NCI-H226 (cell line): ENCODE measurements at regions not wholly inside any gene's neighbourhood (a gene's known extent, or its start where the extent isn't known, plus 50 kb on each side); places are given as distances from the start of the nearest gene placed in this dataset.

Experiments
- DNase-seq: peaks from one replicate; pipeline ENCODE4 v3.0.0-alpha.2; 2015

GRCh38 chrX:40267334-40268187 is 169.8 kb upstream of the BCOR start:
- no peak for DNase-seq

DNA sequence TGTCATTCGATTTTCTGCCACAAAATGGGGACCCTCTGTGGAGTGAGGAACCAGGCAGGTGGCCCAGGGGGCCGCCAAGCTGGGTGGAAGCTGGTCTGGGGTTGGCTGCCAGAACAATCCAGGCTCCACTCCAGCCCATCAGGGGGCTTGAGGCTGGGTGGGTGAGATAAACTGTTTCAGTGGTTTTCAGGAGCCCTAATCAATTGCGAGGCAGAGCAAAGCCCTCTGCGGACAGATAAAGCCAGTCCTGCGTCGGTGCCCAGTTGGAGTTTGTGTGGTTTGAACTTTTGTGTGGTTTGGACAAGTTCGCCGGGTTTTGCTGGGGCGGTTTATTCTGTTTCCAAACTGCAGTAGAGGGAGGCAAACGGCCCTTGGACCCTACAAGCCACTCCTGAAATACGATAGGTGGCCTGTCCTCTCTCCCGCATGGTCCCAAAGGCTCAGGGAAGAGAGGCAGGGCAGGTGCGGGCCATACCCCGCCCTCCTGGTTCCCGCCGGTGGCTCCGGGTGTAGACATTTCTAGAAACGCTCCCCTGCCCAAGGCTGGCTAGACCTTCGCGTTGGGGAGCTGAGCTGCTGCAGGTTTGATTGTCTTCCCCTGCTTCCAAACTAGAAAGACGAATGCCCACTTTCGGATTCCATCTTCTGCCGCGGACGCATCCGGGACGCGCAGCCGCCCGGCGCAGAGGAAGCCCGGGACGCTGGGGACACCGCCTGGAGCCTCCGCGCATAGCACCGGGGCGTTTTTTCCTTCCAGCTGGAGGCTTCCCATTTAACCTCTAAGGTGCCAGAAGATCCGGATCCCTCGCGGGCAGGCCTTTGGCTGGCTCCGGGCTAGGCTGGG is 169.0 kb upstream of the BCOR start:
- DNase-seq, result peak; percentile 40

GRCh38 chrX:40265936-40266335 is 168.2 kb upstream of the BCOR start:
- no peak for DNase-seq

DNA sequence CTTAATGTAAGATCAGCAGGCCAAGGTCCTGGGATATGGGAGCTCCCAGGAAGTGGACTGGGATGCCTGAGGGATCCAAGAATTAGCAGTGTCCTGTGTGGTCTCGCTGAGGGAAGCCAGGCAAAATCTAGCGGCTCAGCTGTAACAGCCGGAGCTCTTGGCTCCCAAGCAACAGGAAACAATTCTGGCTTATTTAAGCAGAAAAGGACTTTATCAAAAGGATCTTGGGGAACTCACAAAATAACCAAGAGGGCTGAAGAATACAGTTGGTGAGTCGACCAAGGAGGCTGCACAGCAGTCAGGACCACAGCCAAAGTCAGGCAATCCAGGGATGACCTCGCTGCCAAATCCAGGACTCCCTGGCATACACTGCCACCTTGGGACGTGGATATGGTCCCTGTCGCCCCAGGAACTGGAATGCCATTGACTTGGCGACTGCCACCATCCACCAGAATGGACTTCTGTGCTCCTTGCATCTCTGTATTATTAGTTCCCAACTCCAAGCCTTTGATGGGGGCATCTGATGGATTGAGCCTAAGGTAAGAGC is 165.3 kb upstream of the BCOR start:
- peak; percentile 18 for DNase-seq

- DNase-seq, result peak; percentile 67
Measured at GRCh38 chrX:40262157-40263013, 164.6 kb upstream of the BCOR start.

DNA sequence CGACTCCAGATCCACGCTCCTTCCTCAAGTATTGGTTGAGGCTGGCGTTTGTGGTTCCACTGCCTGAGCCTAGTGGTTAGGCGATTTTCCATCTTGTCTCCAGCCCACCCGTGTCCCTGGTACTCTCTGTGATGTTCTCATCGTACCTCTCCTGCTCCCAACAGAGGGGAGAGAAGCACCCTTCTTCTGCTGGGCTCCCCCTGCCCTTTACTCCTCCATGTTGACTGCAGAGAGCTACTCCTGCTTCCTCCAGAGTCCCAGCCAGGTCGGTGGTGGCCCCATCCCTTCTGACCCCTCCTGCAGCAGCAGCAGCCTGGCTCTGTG is 164.0 kb upstream of the BCOR start:
- no peak for DNase-seq

GRCh38 chrX:40260146-40260747 is 162.5 kb upstream of the BCOR start:
- DNase-seq, result no peak

DNA sequence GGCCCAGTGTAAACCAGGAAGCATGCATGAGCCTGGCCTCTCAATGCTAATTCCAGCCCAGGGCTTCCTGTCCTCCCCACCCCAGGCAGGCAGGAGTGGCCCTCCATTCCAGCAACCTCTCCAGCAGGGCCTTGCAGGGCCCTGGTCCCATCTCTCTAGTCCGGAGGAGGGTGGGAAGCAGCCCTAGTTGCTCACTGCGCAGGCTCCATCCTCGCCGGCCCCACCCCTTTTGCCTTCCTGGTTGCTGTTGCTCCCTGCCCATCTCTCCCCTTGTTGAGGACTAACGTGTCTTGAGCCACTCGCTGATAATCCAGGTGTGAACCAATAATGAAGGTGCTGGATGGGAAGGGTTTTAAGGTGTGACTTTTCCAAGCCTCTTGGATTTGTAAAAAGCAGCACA is 161.2 kb upstream of the BCOR start:
- DNase-seq, result no peak

GRCh38 chrX:40253771-40254170 is 156.0 kb upstream of the BCOR start:
- DNase-seq, result no peak

DNA sequence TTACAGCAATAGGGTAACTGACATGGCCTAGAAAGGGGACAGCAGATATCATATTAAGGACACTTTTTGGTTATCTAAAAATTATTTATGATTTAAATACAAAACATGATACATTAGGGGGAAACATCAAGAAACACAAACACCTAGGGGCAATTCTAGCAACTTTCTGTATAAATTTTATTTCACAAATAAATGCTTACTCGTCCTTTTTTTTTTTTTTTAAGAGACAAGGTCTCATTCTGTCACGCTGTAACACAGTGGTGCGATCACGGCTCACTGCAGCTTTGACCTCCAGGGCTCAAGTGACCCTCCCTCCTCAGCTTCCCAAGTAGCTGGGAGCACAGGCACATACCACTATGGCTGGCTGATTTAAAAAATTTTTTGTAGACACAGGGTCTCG is 151.8 kb upstream of the BCOR start:
- no peak for DNase-seq

GRCh38 chrX:40248822-40249221 is 151.1 kb upstream of the BCOR start:
- DNase-seq, result no peak

- no peak for DNase-seq
Measured at GRCh38 chrX:40247848-40248622, 150.3 kb upstream of the BCOR start.

DNA sequence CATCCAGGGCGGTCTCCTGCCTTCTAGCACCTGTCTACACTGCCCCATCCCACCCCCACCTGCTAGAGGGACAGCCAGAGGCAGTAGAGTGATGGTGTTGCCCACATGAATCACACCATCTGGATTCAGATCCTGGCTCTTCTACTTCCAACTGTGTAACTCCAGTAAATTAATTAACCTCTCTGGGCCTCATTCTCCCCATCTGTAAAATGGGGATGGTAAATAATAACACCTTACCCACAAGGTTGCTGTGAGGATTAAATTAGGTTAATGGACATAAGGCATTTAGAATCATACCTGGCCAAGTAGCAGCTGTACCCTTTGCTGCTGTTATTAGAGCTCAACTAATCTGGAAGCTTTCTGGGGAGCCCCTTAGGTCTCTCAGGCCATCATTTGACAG is 149.6 kb upstream of the BCOR start:
- DNase-seq, result no peak

DNA sequence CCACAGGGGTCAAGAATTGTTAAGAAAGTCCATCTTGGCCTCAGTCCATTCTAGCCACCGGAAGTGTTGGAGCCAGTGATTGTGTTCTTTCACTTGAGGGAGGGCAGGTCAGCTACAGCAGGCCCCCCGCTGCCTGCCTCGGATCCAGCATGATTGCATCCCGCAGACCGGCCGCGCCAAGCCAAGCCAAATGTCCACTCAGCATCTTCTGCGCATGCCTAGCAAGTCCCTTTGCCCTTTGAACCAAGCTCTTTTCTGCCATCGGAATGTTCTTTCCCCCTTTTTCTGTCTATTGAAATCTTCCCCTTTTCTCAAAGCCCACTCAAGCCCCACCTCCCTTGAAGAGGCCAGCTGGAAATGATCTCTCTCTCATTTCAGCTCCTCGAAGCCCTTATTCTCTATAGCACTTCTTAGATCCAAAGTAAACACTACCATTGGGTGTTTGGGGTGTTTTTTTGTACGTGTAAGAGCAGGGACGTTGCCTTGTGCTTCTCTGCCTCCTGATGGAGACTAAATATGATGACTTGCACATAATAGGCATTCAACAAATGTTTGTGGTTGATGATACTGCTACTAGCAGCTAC is 147.8 kb upstream of the BCOR start:
- no peak for DNase-seq

GRCh38 chrX:40244980-40245379 is 147.2 kb upstream of the BCOR start:
- DNase-seq, result no peak

DNA sequence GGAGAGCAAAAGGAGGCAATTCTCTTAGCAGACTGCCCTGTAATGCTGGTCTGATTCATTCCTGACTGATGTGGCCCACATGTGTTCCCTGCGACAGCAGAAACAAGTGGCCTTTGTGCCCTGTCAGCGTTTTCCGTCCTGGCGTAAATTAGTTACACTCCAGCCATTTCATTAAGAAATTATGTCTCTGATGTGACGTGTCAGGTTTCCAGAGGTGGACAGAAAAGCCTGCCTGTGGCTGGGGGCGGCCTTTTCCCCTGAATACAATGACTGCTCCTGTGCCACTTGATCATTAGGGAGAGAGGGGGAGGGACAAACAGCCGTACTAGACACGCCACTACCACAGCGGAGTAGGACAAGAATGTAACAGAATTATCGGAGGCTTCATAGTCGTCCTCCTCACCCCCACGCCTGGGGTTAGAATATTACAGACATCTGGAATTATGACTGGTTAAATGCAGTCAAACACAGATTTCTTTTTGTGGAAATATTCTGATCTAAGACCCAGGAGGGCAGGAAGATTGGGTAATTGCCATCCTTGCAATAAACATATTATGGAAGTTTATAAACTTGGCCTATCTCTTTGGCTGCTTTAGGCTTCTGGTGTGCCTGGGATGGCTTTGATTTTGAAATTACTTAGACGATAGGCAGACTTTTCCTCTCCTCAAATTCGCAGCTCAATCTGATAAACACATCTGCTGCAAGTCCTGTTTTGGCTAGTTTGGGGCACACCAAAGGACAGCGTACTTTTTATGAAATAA is 146.2 kb upstream of the BCOR start:
- no peak for DNase-seq

GRCh38 chrX:40240844-40241243 is 143.1 kb upstream of the BCOR start:
- no peak for DNase-seq

GRCh38 chrX:40237731-40238178 is 140.0 kb upstream of the BCOR start:
- DNase-seq, result no peak

- DNase-seq, result no peak
Measured at GRCh38 chrX:40230646-40231045, 132.9 kb upstream of the BCOR start.

GRCh38 chrX:40227125-40227524 is 129.4 kb upstream of the BCOR start:
- no peak for DNase-seq

GRCh38 chrX:40224658-40225057 is 126.9 kb upstream of the BCOR start:
- DNase-seq, result no peak
